Mammary epithelial cell (primary cell): ENCODE measurements at regions not wholly inside any gene's neighbourhood (a gene's known extent, or its start where the extent isn't known, plus 50 kb on each side); places are given as distances from the start of the nearest gene placed in this dataset.

Experiments
- EZH2 ChIP-seq: IDR thresholded peaks from 2 replicates; pipeline ENCODE4 v1.6.1; 2012; ENCODE audit warnings: low read length, inconsistent platforms, borderline replicate concordance
- TF ChIP-seq, protein P1 (sequence below), 2 donors: IDR thresholded peaks in 1 of 2; conservative IDR thresholded peaks in 1 of 2; 2 replicates each; pipeline ENCODE4 v1.5.1; 2011 to 2012; ENCODE audit warnings: inconsistent platforms in 2 of 2, low read length in 2 of 2, mild to moderate bottlenecking in 2 of 2, control low read depth in 1 of 2, low read depth in 1 of 2; ENCODE audit not compliant: insufficient read depth in 1 of 2; ENCODE audit errors: extremely low read depth in 1 of 2

DNA sequence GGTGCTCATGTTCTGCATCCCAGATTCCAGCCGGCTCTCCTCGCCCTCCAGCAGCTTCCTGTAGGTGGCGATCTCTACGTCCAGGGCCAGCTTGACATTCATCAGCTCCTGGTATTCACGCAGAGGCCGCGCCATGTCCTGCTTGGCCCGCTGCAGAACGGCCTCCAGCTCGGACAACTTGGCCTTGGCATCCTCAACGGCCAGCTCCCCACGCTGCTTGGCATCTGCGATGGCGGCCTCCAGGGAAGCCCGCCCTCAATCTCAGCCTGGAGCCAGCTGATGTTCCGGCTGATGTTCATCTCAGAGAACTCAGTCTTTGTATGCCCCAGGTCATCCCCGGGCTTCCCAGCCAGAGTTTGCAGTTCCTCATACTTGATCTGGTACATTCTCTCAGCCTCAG is 431.8 kb upstream of the DIPK2B start:
- TF ChIP-seq, protein P1, sequence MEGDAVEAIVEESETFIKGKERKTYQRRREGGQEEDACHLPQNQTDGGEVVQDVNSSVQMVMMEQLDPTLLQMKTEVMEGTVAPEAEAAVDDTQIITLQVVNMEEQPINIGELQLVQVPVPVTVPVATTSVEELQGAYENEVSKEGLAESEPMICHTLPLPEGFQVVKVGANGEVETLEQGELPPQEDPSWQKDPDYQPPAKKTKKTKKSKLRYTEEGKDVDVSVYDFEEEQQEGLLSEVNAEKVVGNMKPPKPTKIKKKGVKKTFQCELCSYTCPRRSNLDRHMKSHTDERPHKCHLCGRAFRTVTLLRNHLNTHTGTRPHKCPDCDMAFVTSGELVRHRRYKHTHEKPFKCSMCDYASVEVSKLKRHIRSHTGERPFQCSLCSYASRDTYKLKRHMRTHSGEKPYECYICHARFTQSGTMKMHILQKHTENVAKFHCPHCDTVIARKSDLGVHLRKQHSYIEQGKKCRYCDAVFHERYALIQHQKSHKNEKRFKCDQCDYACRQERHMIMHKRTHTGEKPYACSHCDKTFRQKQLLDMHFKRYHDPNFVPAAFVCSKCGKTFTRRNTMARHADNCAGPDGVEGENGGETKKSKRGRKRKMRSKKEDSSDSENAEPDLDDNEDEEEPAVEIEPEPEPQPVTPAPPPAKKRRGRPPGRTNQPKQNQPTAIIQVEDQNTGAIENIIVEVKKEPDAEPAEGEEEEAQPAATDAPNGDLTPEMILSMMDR (conservative IDR thresholded peaks at IDR 0.05 in 1 of 2, IDR thresholded peaks at IDR 0.05 in 1 of 2; ENCODE audit: extremely low read depth in 1 of 2, insufficient read depth in 1 of 2, low read depth in 1 of 2, low read length in 2 of 2): peak in 1 of 2 donors; percentile 9
- TF ChIP-seq EZH2: no peak
